ENCODE measurements at regions not wholly inside any gene's neighbourhood (a gene's known extent, or its start where the extent isn't known, plus 50 kb on each side); places are given as distances from the start of the nearest gene placed in this dataset.

DNA sequence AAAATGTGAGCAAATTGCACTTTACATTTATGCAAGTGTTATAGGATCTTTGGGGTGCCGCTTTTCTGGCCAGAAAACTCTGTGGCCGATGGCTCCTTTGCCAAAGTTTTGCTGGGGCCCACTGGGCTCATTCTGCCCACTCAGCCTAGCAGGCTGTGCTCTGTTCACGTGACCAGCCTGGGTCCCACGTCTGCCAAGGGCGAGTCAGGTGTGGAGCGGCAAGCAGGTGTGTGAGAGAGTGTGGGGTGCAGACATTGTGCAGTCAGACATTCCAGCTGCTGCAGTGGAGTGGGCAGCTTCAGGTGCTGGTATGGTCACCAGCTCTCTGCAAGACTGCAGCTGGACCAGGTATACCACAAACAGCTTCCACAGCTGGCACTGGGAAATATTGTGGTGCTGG is 2305.7 kb downstream of the PCDH9 start:
- Histone ChIP-seq H3K9me3 (no peaks in the 10 kb centered on the region), H3K27me3 (replicated peaks; ENCODE audit: insufficient read depth) (no peaks in the 10 kb centered on the region), H3K27ac (no peak overlapping the region), H3K4me3 (no peak overlapping the region), H3K4me1 (replicated peaks) (no peaks in the 10 kb centered on the region), H3K36me3 (no peaks in the 10 kb centered on the region)
- intact Hi-C loops (cut with DNase I): no loop called here
- WGBS: 85% methylated on average over 6 of the region's 6 CpGs
- DNase-seq (ENCODE audit: low spot score): no peak
- TF ChIP-seq POLR2A (IDR thresholded peaks at IDR 0.05) (no peak), POLR2AphosphoS5 (IDR thresholded peaks at IDR 0.05) (no peak)
- TF ChIP-seq, protein P1, sequence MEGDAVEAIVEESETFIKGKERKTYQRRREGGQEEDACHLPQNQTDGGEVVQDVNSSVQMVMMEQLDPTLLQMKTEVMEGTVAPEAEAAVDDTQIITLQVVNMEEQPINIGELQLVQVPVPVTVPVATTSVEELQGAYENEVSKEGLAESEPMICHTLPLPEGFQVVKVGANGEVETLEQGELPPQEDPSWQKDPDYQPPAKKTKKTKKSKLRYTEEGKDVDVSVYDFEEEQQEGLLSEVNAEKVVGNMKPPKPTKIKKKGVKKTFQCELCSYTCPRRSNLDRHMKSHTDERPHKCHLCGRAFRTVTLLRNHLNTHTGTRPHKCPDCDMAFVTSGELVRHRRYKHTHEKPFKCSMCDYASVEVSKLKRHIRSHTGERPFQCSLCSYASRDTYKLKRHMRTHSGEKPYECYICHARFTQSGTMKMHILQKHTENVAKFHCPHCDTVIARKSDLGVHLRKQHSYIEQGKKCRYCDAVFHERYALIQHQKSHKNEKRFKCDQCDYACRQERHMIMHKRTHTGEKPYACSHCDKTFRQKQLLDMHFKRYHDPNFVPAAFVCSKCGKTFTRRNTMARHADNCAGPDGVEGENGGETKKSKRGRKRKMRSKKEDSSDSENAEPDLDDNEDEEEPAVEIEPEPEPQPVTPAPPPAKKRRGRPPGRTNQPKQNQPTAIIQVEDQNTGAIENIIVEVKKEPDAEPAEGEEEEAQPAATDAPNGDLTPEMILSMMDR (IDR thresholded peaks at IDR 0.05): no peak

DNA sequence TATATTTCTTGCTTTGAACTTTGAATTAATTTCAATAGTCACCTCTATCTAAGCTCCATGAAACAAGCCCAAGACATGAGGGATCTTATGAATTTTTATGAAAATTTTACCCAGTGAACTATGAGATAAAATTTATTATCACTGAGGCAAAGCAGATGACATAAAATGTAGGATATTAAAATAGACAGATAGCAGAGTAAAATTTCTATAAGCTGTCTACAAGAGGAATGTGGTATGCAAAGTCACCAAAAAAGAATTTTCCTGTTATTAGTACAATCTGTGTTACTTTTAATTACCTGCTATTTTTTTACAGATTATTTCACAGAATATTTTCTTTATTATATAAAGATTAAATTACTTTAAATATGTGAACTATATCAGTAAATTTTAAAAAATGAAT is 2312.6 kb downstream of the PCDH9 start:
- no peaks in the 10 kb centered on the region for H3K9me3 ChIP-seq
- H3K27ac ChIP-seq: no peak overlapping the region
- H3K27me3 ChIP-seq (replicated peaks; ENCODE audit: insufficient read depth): no peaks in the 10 kb centered on the region
- TF ChIP-seq POLR2A (IDR thresholded peaks at IDR 0.05): no peak
- TF ChIP-seq, protein P1 (IDR thresholded peaks at IDR 0.05): no peak
- TF ChIP-seq POLR2AphosphoS5 (IDR thresholded peaks at IDR 0.05): no peak
- no peak for DNase-seq (ENCODE audit: low spot score)
- no peaks in the 10 kb centered on the region for H3K4me1 ChIP-seq (replicated peaks)
- no peak overlapping the region for H3K4me3 ChIP-seq
- H3K36me3 ChIP-seq: no peaks in the 10 kb centered on the region
- intact Hi-C loops (cut with DNase I): no loop called here

DNA sequence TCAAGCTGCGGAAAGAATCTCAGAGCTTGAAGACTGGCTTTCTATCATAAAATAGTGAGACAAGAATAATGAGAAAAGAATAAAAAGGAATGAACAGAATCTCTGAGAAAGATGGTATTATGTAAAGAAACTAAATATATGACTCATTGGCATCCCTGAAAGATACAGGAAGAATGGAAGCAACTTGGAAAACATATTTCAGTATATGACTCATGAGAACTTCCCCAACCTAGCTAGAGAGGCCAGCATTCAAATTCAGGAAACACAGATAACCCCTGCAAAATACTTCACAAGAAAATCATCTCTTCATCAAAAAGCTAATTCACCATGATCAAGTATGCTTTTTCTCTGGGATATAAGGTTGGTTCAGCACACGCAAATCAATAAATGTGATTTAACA is 2318.0 kb downstream of the PCDH9 start:
- H3K9me3 ChIP-seq: no peaks in the 10 kb centered on the region
- TF ChIP-seq, protein P1 (IDR thresholded peaks at IDR 0.05): no peak
- TF ChIP-seq POLR2A (IDR thresholded peaks at IDR 0.05): no peak
- TF ChIP-seq POLR2AphosphoS5 (IDR thresholded peaks at IDR 0.05): no peak
- WGBS: 93% methylated on average over 2 of the region's 2 CpGs
- no peaks in the 10 kb centered on the region for H3K36me3 ChIP-seq
- no peak overlapping the region for H3K27ac ChIP-seq
- H3K4me3 ChIP-seq: no peak overlapping the region
- no peak for DNase-seq (ENCODE audit: low spot score)
- intact Hi-C loops (cut with DNase I): no loop called here
- no peaks in the 10 kb centered on the region for H3K4me1 ChIP-seq (replicated peaks)
- no peaks in the 10 kb centered on the region for H3K27me3 ChIP-seq (replicated peaks; ENCODE audit: insufficient read depth)

DNA sequence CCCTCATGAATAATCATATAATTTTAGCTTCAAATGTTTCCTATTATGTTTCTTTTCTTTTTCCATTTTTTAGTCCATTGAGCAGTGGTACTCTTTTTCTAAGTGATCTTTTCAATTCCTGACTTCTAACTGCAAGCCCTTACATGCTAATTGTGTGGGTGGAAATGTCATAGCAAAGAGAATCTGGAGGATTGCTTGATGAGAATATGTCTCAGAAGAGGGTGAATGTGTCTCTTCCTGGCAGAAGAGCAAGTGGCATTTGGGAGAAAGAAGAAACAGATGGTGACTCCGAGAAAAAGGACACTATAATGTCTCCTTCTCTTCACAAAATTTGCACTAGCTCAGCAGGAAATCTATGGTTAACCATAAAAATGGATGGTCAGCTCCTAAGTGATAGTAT is 2320.0 kb downstream of the PCDH9 start:
- Histone ChIP-seq H3K27ac (no peak overlapping the region), H3K4me1 (replicated peaks) (no peaks in the 10 kb centered on the region), H3K9me3 (no peaks in the 10 kb centered on the region), H3K36me3 (no peaks in the 10 kb centered on the region), H3K4me3 (no peak overlapping the region), H3K27me3 (replicated peaks; ENCODE audit: insufficient read depth) (no peaks in the 10 kb centered on the region)
- intact Hi-C loops (cut with DNase I): no loop called here
- WGBS: 67% methylated on average over 1 of the region's 1 CpG
- TF ChIP-seq POLR2AphosphoS5 (IDR thresholded peaks at IDR 0.05): no peak
- TF ChIP-seq, protein P1 (IDR thresholded peaks at IDR 0.05): no peak
- TF ChIP-seq POLR2A (IDR thresholded peaks at IDR 0.05): no peak
- no peak for DNase-seq (ENCODE audit: low spot score)

DNA sequence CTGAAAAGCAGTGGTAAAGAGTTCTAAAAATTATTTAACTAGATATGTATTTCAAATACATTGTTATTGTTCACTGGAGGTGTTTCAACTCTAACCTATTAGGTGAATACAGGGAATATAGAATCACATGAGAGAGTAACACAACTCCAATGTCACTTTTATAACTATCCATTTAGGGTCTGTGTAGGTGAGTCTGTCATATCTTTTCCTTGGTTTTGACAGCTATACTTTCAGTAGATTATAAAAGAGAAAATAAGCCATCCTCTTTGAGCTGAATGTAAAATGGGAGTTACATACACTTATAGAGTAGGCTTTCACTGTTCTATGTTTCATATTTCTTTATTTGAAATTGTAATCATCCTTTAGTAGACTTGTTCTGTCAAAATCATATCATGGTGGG is 2321.0 kb downstream of the PCDH9 start:
- Histone ChIP-seq H3K27me3 (replicated peaks; ENCODE audit: insufficient read depth) (no peaks in the 10 kb centered on the region), H3K36me3 (no peaks in the 10 kb centered on the region), H3K27ac (no peak overlapping the region), H3K9me3 (no peaks in the 10 kb centered on the region), H3K4me3 (no peak overlapping the region), H3K4me1 (replicated peaks) (no peaks in the 10 kb centered on the region)
- DNase-seq (ENCODE audit: low spot score): no peak
- intact Hi-C loops (cut with DNase I): no loop called here
- TF ChIP-seq, protein P1 (IDR thresholded peaks at IDR 0.05): no peak
- TF ChIP-seq POLR2A (IDR thresholded peaks at IDR 0.05): no peak
- TF ChIP-seq POLR2AphosphoS5 (IDR thresholded peaks at IDR 0.05): no peak

Data from prostate gland (tissue), 2 donors.